LNCAP (cell line): ENCODE measurements at regions not wholly inside any gene's neighbourhood (a gene's known extent, or its start where the extent isn't known, plus 50 kb on each side); places are given as distances from the start of the nearest gene placed in this dataset.

Experiments
- TF ChIP-seq, protein P1 (sequence below): fragments of 450-650 bp; IDR thresholded peaks from 2 replicates; pipeline ENCODE4 v1.5.1; 2017; ENCODE audit warnings: mild to moderate bottlenecking

DNA sequence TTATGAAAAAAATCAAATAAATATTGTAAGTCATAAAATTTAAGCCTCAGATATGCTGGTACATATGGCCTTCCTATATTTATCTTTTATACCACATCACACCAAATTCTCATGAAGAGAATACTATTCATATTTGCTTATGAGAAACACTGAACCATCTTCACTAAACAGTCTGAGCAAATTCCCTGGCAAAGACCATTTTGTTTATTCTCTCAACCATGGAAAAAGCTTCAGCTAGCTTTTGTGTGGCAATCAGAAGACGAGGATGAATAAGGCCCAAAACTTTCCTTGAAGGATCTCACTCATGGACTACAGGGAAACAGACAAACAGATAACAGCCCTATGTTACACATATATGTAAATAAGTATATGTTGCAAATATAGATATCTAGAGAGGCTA lies 252.1 kb downstream of the TMX3 start:
- TF ChIP-seq, protein P1, sequence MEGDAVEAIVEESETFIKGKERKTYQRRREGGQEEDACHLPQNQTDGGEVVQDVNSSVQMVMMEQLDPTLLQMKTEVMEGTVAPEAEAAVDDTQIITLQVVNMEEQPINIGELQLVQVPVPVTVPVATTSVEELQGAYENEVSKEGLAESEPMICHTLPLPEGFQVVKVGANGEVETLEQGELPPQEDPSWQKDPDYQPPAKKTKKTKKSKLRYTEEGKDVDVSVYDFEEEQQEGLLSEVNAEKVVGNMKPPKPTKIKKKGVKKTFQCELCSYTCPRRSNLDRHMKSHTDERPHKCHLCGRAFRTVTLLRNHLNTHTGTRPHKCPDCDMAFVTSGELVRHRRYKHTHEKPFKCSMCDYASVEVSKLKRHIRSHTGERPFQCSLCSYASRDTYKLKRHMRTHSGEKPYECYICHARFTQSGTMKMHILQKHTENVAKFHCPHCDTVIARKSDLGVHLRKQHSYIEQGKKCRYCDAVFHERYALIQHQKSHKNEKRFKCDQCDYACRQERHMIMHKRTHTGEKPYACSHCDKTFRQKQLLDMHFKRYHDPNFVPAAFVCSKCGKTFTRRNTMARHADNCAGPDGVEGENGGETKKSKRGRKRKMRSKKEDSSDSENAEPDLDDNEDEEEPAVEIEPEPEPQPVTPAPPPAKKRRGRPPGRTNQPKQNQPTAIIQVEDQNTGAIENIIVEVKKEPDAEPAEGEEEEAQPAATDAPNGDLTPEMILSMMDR = no peak

DNA sequence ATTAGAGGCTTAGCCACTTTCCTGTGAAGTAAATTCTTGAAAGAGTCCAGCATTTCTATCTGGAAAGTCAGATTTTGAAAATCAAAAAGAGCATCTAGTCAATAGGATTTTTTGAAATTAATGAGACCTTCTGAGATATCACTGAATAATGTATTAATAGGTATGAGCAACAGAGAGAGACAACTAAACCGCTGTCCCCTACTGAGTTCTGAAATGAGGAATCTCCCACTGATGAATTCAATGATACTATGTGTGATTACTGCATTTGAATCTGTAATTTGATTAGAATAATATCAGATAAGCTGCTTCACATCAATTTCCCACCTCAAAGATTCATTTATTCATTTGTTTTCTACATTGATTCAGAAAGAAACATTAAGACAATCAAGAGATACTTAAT lies 252.8 kb downstream of the TMX3 start:
- TF ChIP-seq, protein P1 = no peak

DNA sequence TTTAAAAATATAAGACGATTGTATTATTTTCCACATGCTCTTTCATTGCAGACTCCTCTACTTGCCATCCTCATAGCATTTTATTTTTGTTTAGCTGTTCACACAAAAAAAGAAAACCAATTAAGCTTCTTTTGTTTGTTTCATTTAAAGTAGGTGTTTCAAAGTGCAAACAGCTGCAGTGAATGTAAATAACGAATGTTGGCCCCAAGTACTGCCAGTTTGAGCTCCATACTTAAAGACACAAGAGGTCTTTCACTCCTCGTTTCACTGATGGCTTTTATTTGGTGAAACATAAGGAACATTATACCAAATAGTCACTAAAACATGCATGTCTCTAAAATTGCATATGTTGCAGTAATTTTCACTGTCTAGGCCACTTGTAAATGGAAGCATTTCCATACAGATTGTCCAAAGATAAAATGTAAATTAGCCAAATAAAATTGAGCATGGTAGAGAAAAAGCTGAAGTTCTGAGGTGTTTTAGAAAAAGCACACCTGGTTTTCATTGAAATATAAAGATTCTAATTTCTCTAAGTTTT lies 253.4 kb downstream of the TMX3 start:
- TF ChIP-seq, protein P1 = no peak

DNA sequence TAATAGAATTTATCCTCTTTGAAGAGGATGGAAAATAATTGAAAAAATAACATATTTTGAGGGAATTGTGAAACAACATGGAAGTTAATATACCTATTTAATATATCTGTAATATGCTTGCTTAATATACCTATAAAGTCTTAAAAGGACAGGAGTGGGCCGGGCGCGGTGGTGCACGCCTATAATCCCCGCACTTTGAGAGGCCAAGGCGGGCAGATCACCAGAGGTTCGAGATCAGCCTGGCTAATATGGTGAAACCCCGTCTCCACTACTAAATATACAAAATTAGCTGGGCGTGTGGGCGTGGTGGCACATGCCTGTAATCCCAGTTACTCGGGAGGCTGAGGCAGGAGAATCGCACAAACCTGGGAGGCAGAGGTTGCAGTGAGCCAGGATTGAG lies 254.9 kb downstream of the TMX3 start:
- TF ChIP-seq, protein P1 = no peak

DNA sequence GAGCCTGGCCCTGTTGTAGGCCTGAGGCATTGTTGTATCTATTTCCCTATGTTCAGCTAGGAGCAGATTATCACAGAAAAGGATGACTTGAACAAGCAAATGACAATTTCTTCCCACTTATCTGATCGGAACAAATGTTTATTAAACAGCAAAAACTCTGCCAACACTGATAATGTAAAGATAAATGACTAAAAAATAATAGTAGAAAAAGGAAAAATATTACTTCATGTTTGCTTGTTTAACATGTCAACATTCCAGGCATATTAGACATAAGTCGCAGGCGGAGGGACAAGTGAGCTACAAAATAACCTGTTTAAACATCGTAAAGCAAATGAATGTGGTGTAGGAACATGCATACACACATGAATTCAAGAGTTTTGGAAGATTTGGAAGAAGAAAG lies 257.9 kb downstream of the TMX3 start:
- TF ChIP-seq, protein P1 = no peak

DNA sequence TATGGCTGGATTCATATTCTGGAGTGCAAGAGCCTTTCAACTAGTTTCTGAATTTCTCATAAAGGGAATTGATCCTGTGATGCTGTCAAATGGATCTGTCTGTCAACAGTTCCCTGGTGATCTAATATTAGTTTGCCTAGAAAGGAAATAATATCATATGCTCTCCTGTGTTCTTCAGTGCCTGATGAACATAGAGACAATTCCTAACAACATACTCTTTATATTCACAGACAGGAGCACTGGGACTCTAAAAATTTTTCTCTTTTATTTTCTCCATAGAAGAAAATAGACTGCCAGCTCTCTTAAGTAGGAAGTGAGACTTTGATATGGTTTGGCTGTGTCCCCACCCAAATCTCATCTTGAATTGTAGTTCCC lies 259.7 kb downstream of the TMX3 start:
- TF ChIP-seq, protein P1 = no peak

DNA sequence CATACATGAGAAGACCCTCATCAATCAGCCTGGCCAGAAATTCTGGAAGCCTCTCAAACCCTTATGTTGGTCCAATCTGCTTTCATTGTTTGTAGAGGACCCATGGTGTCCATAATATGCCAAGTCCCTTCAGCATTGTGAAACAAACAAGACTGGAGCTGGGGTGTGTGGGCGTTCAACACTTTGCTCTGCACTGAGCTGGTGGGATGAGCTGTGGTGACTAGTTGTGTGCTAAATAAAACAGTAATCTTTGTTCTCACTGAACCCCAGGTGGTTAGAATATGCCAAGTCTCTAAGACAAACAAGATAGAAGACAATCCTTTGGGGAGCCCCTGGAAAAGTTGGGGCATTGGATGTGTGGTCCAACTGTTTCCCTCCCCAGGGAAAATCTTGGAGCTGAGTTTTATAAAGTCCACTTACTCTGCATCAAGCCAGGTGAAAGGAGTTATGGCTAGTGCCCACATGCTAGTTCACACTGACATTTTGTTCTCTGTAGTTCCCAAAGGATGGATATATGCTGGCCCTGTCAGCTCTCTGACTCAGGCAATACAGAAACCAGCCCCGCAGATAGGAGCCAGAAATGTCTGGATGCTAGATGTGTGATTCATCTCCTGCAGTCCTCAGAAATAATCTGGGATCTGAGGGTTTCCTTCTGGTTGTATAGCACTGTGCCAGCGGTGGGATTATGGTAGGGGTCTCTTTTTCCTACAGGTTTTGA lies 260.2 kb downstream of the TMX3 start:
- TF ChIP-seq, protein P1 = no peak
